H1 (cell line): ENCODE measurements at regions not wholly inside any gene's neighbourhood (a gene's known extent, or its start where the extent isn't known, plus 50 kb on each side); places are given as distances from the start of the nearest gene placed in this dataset.

Source experiments
- CTCF ChIA-PET: fragments of 300-600 bp; sonication (Branson Sonifier 250); formaldehyde crosslinking; loops from one replicate; lab custom pipeline; 2021; ENCODE audit not compliant: partially characterized antibody; lab: Charles Lee
- POLR2A ChIA-PET: fragments of 300-600 bp; sonication (Branson Sonifier 250); formaldehyde crosslinking; loops from one replicate; lab custom pipeline; 2021; ENCODE audit warnings: inconsistent platforms; ENCODE audit not compliant: partially characterized antibody; lab: Charles Lee
- DNase-seq, 2 experiments: peaks; one replicate each; pipeline versions ENCODE4 v3.0.0 to v3.0.0-alpha.2; 2010 to 2022; ENCODE audit warnings: low spot score in 2 of 2, low read depth in 1 of 2, mixed read lengths in 1 of 2
- FAIRE-seq: peaks from 2 replicates; lab custom pipeline; 2011; peaks lifted over from hg19 to GRCh38; lab: Jason Lieb, UNC
- H2AFZ ChIP-seq: 2 replicates; pipeline ENCODE4 v1.8.1; 2012; ENCODE audit warnings: low read length, inconsistent platforms
- H2AK5ac ChIP-seq: 2 replicates; pipeline ENCODE4 v1.6.1; 2013; ENCODE audit warnings: low read depth, low read length
- H2BK120ac ChIP-seq: replicated peaks from 2 replicates; pipeline ENCODE3; 2013; ENCODE audit warnings: low read depth, low read length, inconsistent platforms
- H2BK12ac ChIP-seq: 2 replicates; pipeline ENCODE4 v1.6.1; 2013; ENCODE audit warnings: low read depth, low read length
- H2BK15ac ChIP-seq: 2 replicates; pipeline ENCODE4 v1.6.1; 2013; ENCODE audit warnings: low read length
- H2BK20ac ChIP-seq: 2 replicates; pipeline ENCODE4 v1.6.1; 2013; ENCODE audit warnings: low read length
- H2BK5ac ChIP-seq: 2 replicates; pipeline ENCODE4 v1.6.1; 2013; ENCODE audit warnings: low read depth, low read length
- H3K14ac ChIP-seq: 2 replicates; pipeline ENCODE4 v1.6.1; 2013; ENCODE audit warnings: inconsistent platforms; ENCODE audit not compliant: insufficient read length
- H3K18ac ChIP-seq: 2 replicates; pipeline ENCODE4 v1.6.1; 2013; ENCODE audit warnings: low read length; ENCODE audit errors: extremely low read depth
- H3K23ac ChIP-seq: 2 replicates; pipeline ENCODE4 v1.6.1; 2013; ENCODE audit warnings: inconsistent platforms; ENCODE audit not compliant: insufficient read length
- H3K23me2 ChIP-seq: 2 replicates; pipeline ENCODE4 v1.6.1; 2013; ENCODE audit warnings: low read depth, low read length
- H3K27ac ChIP-seq: 2 replicates; pipeline ENCODE4 v1.6.1; 2011; ENCODE audit warnings: low read depth, low read length, inconsistent platforms
- H3K27me3 ChIP-seq, 4 experiments: replicated peaks in 1 of 4; 1 replicate in 1 of 4; 2 replicates in 3 of 4; pipeline versions ENCODE4 v1.6.1 to v1.8.1; 2011 to 2013; ENCODE audit warnings: low read length in 3 of 4, mild to moderate bottlenecking in 3 of 4, inconsistent platforms in 2 of 4, mixed read lengths in 2 of 4, moderate library complexity in 1 of 4; ENCODE audit not compliant: control insufficient read depth in 3 of 4, insufficient read depth in 3 of 4; ENCODE audit errors: extremely low read depth in 1 of 4
- H3K36me3 ChIP-seq, 4 experiments: 2 replicates each; pipeline versions ENCODE4 v1.6.1 to v1.8.1; 2011 to 2013; ENCODE audit warnings: mild to moderate bottlenecking in 4 of 4, low read length in 3 of 4, moderate library complexity in 2 of 4, control low read depth in 1 of 4, inconsistent platforms in 1 of 4; ENCODE audit not compliant: insufficient read depth in 4 of 4, control insufficient read depth in 2 of 4
- H3K4ac ChIP-seq: replicated peaks from 2 replicates; pipeline ENCODE3; 2013; ENCODE audit warnings: low read length, low read depth, mixed read lengths, inconsistent platforms; ENCODE audit not compliant: insufficient read length
- H3K4me1 ChIP-seq, 4 experiments: replicated peaks in 1 of 4; 1 replicate in 1 of 4; 2 replicates in 3 of 4; pipeline versions ENCODE4 v1.6.1 to v1.8.1; 2011 to 2013; ENCODE audit warnings: low read length in 3 of 4, inconsistent platforms in 2 of 4, mixed read lengths in 1 of 4; ENCODE audit not compliant: insufficient read depth in 4 of 4, control insufficient read depth in 3 of 4
- H3K4me2 ChIP-seq, 2 experiments: 2 replicates each; pipeline versions ENCODE4 v1.6.1 to v1.8.1; 2011 to 2013; ENCODE audit warnings: low read depth in 2 of 2, low read length in 2 of 2, control low read depth in 1 of 2, inconsistent platforms in 1 of 2, mild to moderate bottlenecking in 1 of 2; ENCODE audit not compliant: insufficient read depth in 1 of 2
- H3K4me3 ChIP-seq, 4 experiments: fragments of 200-600, 300-600 bp in 1 of 4; sonication (generic), shearing (Covaris generic), sonication (Bioruptor Twin) in 1 of 4; 2 replicates each; pipeline versions ENCODE4 v1.5.1 to v1.8.1; 2011 to 2016; ENCODE audit warnings: low read length in 4 of 4, low read depth in 3 of 4, control low read depth in 2 of 4, inconsistent platforms in 2 of 4, mild to moderate bottlenecking in 2 of 4, mixed read lengths in 1 of 4, moderate library complexity in 1 of 4; ENCODE audit not compliant: insufficient read depth in 2 of 4; ENCODE audit errors: extremely low read depth in 1 of 4
- H3K56ac ChIP-seq: replicated peaks from 2 replicates; pipeline ENCODE3; 2013; ENCODE audit warnings: low read depth, mild to moderate bottlenecking, mixed read lengths, low read length, inconsistent platforms; ENCODE audit not compliant: insufficient read length
- H3K79me1 ChIP-seq: 2 replicates; pipeline ENCODE4 v1.6.1; 2013; ENCODE audit warnings: low read depth, low read length, control low read depth
- H3K79me2 ChIP-seq, 2 experiments: 2 replicates each; pipeline versions ENCODE4 v1.6.1 to v1.8.1; 2012 to 2013; ENCODE audit warnings: low read length in 2 of 2, mild to moderate bottlenecking in 2 of 2, inconsistent platforms in 1 of 2; ENCODE audit not compliant: insufficient read depth in 2 of 2, control insufficient read depth in 1 of 2
- H3K9ac ChIP-seq, 4 experiments: replicated peaks in 1 of 4; 1 replicate in 1 of 4; 2 replicates in 3 of 4; pipeline versions ENCODE4 v1.6.1 to v1.8.1; 2011 to 2013; ENCODE audit warnings: low read depth in 3 of 4, low read length in 3 of 4, control low read depth in 2 of 4, mild to moderate bottlenecking in 2 of 4, moderate library complexity in 2 of 4, inconsistent platforms in 1 of 4; ENCODE audit errors: extremely low read depth in 1 of 4
- H3K9me3 ChIP-seq, 2 experiments: 2 replicates each; pipeline versions ENCODE4 v1.6.1 to v1.8.1; 2012 to 2013; ENCODE audit warnings: mild to moderate bottlenecking in 2 of 2, moderate library complexity in 2 of 2, control low read depth in 1 of 2, inconsistent platforms in 1 of 2, low read depth in 1 of 2, low read length in 1 of 2, mixed read lengths in 1 of 2; ENCODE audit not compliant: insufficient read depth in 2 of 2
- H4K20me1 ChIP-seq, 2 experiments: replicated peaks in 1 of 2; 2 replicates each; pipeline versions ENCODE3 to v1.8.1; 2011 to 2013; ENCODE audit warnings: inconsistent platforms in 2 of 2, low read length in 2 of 2, mild to moderate bottlenecking in 1 of 2; ENCODE audit not compliant: insufficient read depth in 2 of 2, control insufficient read depth in 1 of 2
- H4K5ac ChIP-seq: 2 replicates; pipeline ENCODE4 v1.6.1; 2013; ENCODE audit warnings: low read length, low read depth, mixed read lengths, inconsistent platforms; ENCODE audit not compliant: insufficient read length
- H4K8ac ChIP-seq: 2 replicates; pipeline ENCODE4 v1.8.0; 2013; ENCODE audit warnings: mild to moderate bottlenecking, moderate library complexity, low read length, inconsistent platforms; ENCODE audit not compliant: insufficient read depth; ENCODE audit errors: extremely low read depth
- H4K91ac ChIP-seq: replicated peaks from 2 replicates; pipeline ENCODE3; 2013; ENCODE audit warnings: low read length, mixed read lengths, inconsistent platforms; ENCODE audit not compliant: insufficient read length
- BRCA1 ChIP-seq: IDR thresholded peaks from 2 replicates; pipeline ENCODE4 v1.6.1; 2012; ENCODE audit warnings: low read depth, low read length, improper control_type of control experiment
- CREB1 ChIP-seq: IDR thresholded peaks from 2 replicates; pipeline ENCODE4 v1.6.1; 2012; ENCODE audit warnings: inconsistent platforms
- EP300 ChIP-seq, 2 experiments: IDR thresholded peaks; 1 replicate in 1 of 2; 2 replicates in 1 of 2; pipeline ENCODE4 v1.6.1; 2011 to 2012; ENCODE audit warnings: low read depth in 2 of 2, low read length in 2 of 2, mild to moderate bottlenecking in 2 of 2, borderline replicate concordance in 1 of 2, inconsistent platforms in 1 of 2, moderate library complexity in 1 of 2
- GTF2F1 ChIP-seq: IDR thresholded peaks from 2 replicates; pipeline ENCODE4 v1.6.1; 2012; ENCODE audit warnings: low read depth, low read length, improper control_type of control experiment, borderline replicate concordance
- NANOG ChIP-seq: IDR thresholded peaks from 2 replicates; pipeline ENCODE4 v1.6.1; 2011; ENCODE audit warnings: low read length, low read depth, mild to moderate bottlenecking, inconsistent platforms; ENCODE audit not compliant: insufficient read depth, poor library complexity, severe bottlenecking
- POLR2A ChIP-seq, 2 experiments: IDR thresholded peaks; 1 replicate in 1 of 2; 2 replicates in 1 of 2; pipeline ENCODE4 v1.6.1; 2011; ENCODE audit warnings: low read depth in 2 of 2, low read length in 2 of 2, mild to moderate bottlenecking in 2 of 2; ENCODE audit errors: control extremely low read depth in 1 of 2
- RAD21 ChIP-seq, 2 experiments: IDR thresholded peaks in 1 of 2; conservative IDR thresholded peaks in 1 of 2; 2 replicates each; pipeline ENCODE4 v1.6.1; 2011; ENCODE audit warnings: low read depth in 2 of 2, low read length in 2 of 2, improper control_type of control experiment in 1 of 2, inconsistent platforms in 1 of 2, mild to moderate bottlenecking in 1 of 2, moderate library complexity in 1 of 2
- RBBP5 ChIP-seq: IDR thresholded peaks from 2 replicates; pipeline ENCODE4 v1.7.1; 2012; ENCODE audit warnings: low read depth, mild to moderate bottlenecking, inconsistent platforms, low read length, moderate library complexity, borderline replicate concordance
- SIRT6 ChIP-seq: IDR thresholded peaks from one replicate; pipeline ENCODE4 v1.7.1; 2012; ENCODE audit warnings: low read length, inconsistent platforms
- SRF ChIP-seq: IDR thresholded peaks from 2 replicates; pipeline ENCODE4 v1.6.1; 2011; ENCODE audit warnings: mild to moderate bottlenecking, low read depth, low read length, moderate library complexity
- SUZ12 ChIP-seq: fragments of 200-600 bp; sonication (generic); IDR thresholded peaks from 2 replicates; pipeline ENCODE4 v1.6.1; 2012; ENCODE audit warnings: mild to moderate bottlenecking, inconsistent platforms, low read length, moderate library complexity, mixed read lengths
- TAF1 ChIP-seq: IDR thresholded peaks from 2 replicates; pipeline ENCODE4 v1.6.1; 2011; ENCODE audit warnings: mild to moderate bottlenecking, low read depth, low read length
- WGBS, 2 experiments: shearing (Covaris generic) in 1 of 2; methylation state at CpG; one replicate each; pipeline versions ENCODE4 v1.1.6 to v1.1.7; 2013 to 2015; ENCODE audit warnings: low lambda C conversion rate in 2 of 2, mixed read lengths in 2 of 2, inconsistent platforms in 1 of 2, low coverage in 1 of 2, missing lambda C conversion rate in 1 of 2; ENCODE audit not compliant: insufficient replicate concordance in 2 of 2, insufficient coverage in 1 of 2, insufficient read length in 1 of 2; ENCODE audit errors: extremely low coverage in 1 of 2, missing lambda C conversion rate in 1 of 2; 5-methylcytosine and 5-hydroxymethylcytosine counted together
- TF ChIP-seq, protein P1 (sequence below): IDR thresholded peaks from 2 replicates; pipeline ENCODE4 v1.6.1; 2012; ENCODE audit warnings: inconsistent platforms
- TF ChIP-seq, protein P2 (sequence below): IDR thresholded peaks from 2 replicates; pipeline ENCODE4 v1.6.1; 2012; ENCODE audit warnings: inconsistent platforms

DNA sequence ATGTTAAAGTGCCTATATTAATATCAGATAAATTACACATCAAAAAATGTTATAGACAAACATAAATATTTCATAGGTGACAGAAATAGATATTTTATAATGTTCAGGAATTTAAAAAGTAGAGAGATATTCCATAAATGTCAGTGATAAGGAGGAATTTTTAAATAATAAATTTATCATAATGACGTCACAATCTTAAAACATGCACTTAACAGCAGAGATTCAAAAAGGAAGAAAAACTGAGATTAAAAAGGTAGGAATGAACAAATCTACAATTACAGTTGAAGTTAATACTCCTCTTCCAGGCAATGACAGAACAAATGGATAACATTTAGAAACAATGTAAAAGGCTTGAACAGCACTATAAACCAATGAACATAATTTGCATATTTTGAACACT lies 345.4 kb upstream of the NOX3 start:
- POLR2A ChIA-PET = no interaction called here
- Histone ChIP-seq H2BK5ac (no peak overlapping the region), H4K20me1 (no peaks in the 10 kb centered on the region), H3K79me1 (no peaks in the 10 kb centered on the region), H3K4me2 (no peak overlapping the region), H3K27me3 (no peaks in the 10 kb centered on the region), H3K79me2 (no peaks in the 10 kb centered on the region), H3K4me1 (no peaks in the 10 kb centered on the region), H2BK15ac (no peak overlapping the region), H3K56ac (no peak overlapping the region), H2AFZ (no peak overlapping the region), H4K91ac (no peak overlapping the region), H2BK12ac (no peak overlapping the region), H3K36me3 (no peaks in the 10 kb centered on the region), H3K4me3 (no peak overlapping the region), H3K9me3 (peaks cover 2 to 4% of the 10 kb centered on the region in 2 experiments; a peak in 2 of 4 replicates), H2AK5ac (no peak overlapping the region), H3K23ac (no peak overlapping the region), H3K23me2 (no peaks in the 10 kb centered on the region), H2BK20ac (no peak overlapping the region), H3K4ac (no peak overlapping the region), H2BK120ac (no peak overlapping the region), H4K5ac (no peak overlapping the region), H3K27ac (no peak overlapping the region), H3K14ac (no peak overlapping the region), H3K9ac (no peak overlapping the region), H3K18ac (no peak overlapping the region), H4K8ac (no peak overlapping the region)
- DNase-seq = no peak
- TF ChIP-seq SUZ12 (no peak), SRF (no peak), GTF2F1 (no peak), RAD21 (IDR thresholded peaks at IDR 0.05 in 1 of 2, conservative IDR thresholded peaks at IDR 0.05 in 1 of 2; ENCODE audit: low read depth in 2 of 2, low read length in 2 of 2) (no peak), TAF1 (no peak), BRCA1 (no peak), CREB1 (no peak), POLR2A (IDR thresholded peaks at IDR 0.05; ENCODE audit: control extremely low read depth in 1 of 2, low read depth in 2 of 2, low read length in 2 of 2) (no peak), RBBP5 (no peak), SIRT6 (no peak), NANOG (no peak), EP300 (IDR thresholded peaks at IDR 0.05; ENCODE audit: borderline replicate concordance in 1 of 2, low read depth in 2 of 2, low read length in 2 of 2) (no peak)
- TF ChIP-seq, protein P1, sequence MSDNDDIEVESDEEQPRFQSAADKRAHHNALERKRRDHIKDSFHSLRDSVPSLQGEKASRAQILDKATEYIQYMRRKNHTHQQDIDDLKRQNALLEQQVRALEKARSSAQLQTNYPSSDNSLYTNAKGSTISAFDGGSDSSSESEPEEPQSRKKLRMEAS = no peak
- TF ChIP-seq, protein P2, sequence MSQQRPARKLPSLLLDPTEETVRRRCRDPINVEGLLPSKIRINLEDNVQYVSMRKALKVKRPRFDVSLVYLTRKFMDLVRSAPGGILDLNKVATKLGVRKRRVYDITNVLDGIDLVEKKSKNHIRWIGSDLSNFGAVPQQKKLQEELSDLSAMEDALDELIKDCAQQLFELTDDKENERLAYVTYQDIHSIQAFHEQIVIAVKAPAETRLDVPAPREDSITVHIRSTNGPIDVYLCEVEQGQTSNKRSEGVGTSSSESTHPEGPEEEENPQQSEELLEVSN = no peak
- CTCF ChIA-PET = no interaction called here
- no peak for FAIRE-seq
- WGBS, 2 experiments = 81% methylated on average over 1 of the region's 1 CpG; no CpG with 5 or more reads in 1 of the 2 experiments
